Panc1 (cell line): ENCODE measurements at regions not wholly inside any gene's neighbourhood (a gene's known extent, or its start where the extent isn't known, plus 50 kb on each side); places are given as distances from the start of the nearest gene placed in this dataset.

Source experiments
- ATAC-seq: fragments of 200-7000 bp; cut with Tn5 transposase; 2 replicates; pipeline ENCODE4 v1.9.1; 2020; ENCODE audit warnings: mild to moderate bottlenecking, moderate library complexity
- BruUV-seq: library from RNA; stranded (reverse); fragments of 400-500 nt; replicated peaks from 2 replicates; lab custom pipeline; 2021; lab: Mats Ljungman, UMichigan
- CTCF ChIA-PET: fragments of 300-600 bp; sonication (Branson Sonifier 250); formaldehyde crosslinking; loops from one replicate; lab custom pipeline; 2022; ENCODE audit warnings: antibody characterized with exemption; lab: Charles Lee
- POLR2A ChIA-PET: fragments of 300-600 bp; sonication (Branson Sonifier 250); formaldehyde crosslinking; loops from one replicate; lab custom pipeline; 2022; ENCODE audit warnings: antibody characterized with exemption; lab: Charles Lee
- DNase-seq: peaks from one replicate; pipeline ENCODE4 v3.0.0-alpha.2; 2010; ENCODE audit warnings: low read depth, low spot score
- H3K27ac ChIP-seq: 2 replicates; pipeline ENCODE4 v1.5.1; 2011; ENCODE audit warnings: mild to moderate bottlenecking, low read length, inconsistent platforms
- H3K27me3 ChIP-seq: fragments of 200-500 bp; sonication (Bioruptor generic); 2 replicates; pipeline ENCODE4 v1.6.0; 2014; ENCODE audit warnings: low read length, inconsistent platforms; ENCODE audit not compliant: control insufficient read depth, insufficient read depth
- H3K36me3 ChIP-seq: fragments of 200-500 bp; sonication (Bioruptor generic); 2 replicates; pipeline ENCODE4 v1.5.1; 2014; ENCODE audit warnings: inconsistent platforms, mild to moderate bottlenecking, low read length, moderate library complexity; ENCODE audit not compliant: control insufficient read depth, insufficient read depth
- H3K4me1 ChIP-seq: 2 replicates; pipeline ENCODE4 v1.5.1; 2011; ENCODE audit warnings: inconsistent platforms, mild to moderate bottlenecking, low read length, moderate library complexity; ENCODE audit not compliant: control insufficient read depth, insufficient read depth
- H3K4me3 ChIP-seq, 2 experiments: 2 replicates each; pipeline ENCODE4 v1.5.1; 2011 to 2012; ENCODE audit warnings: low read depth in 2 of 2, low read length in 2 of 2, mild to moderate bottlenecking in 2 of 2, inconsistent platforms in 1 of 2, moderate library complexity in 1 of 2
- H3K9me3 ChIP-seq: fragments of 200-500 bp; sonication (Bioruptor generic); 2 replicates; pipeline ENCODE4 v1.5.1; 2014; ENCODE audit warnings: low read depth, mild to moderate bottlenecking, inconsistent platforms, low read length, moderate library complexity; ENCODE audit not compliant: control insufficient read depth, insufficient read depth
- POLR2AphosphoS5 ChIP-seq: IDR thresholded peaks from 2 replicates; pipeline ENCODE4 v1.6.1; 2012; ENCODE audit warnings: mild to moderate bottlenecking, low read depth, low read length, moderate library complexity
- SIN3A ChIP-seq: IDR thresholded peaks from 2 replicates; pipeline ENCODE4 v1.6.1; 2012; ENCODE audit warnings: low read depth, mild to moderate bottlenecking, low read length, moderate library complexity, borderline replicate concordance; ENCODE audit not compliant: insufficient read depth
- TCF7L2 ChIP-seq: IDR thresholded peaks from 2 replicates; pipeline ENCODE4 v1.6.1; 2011; ENCODE audit warnings: mild to moderate bottlenecking, low read depth, low read length, inconsistent platforms
- in situ Hi-C: cut with HindIII; loops from 2 replicates; pipeline ENCODE4 v1.10.0; 2016; ENCODE audit warnings: low sequenced_read_pairs, low pct_unique_long_range_greater_than_20kb
- intact Hi-C: fragments of 100-400 bp; cut with micrococcal nuclease; formaldehyde crosslinking; loops from one replicate; pipeline ENCODE4 v1.10.0; 2022; ENCODE audit not compliant: unreplicated experiment
- TF ChIP-seq, protein P1 (sequence below): fragments of 450-650 bp; IDR thresholded peaks from 2 replicates; pipeline ENCODE4 v1.5.1; 2017; ENCODE audit warnings: mild to moderate bottlenecking
- TF ChIP-seq, protein P2 (sequence below), 2 experiments: IDR thresholded peaks; 2 replicates each; pipeline ENCODE4 v1.6.1; 2011 to 2012; ENCODE audit warnings: low read depth in 2 of 2, control low read depth in 1 of 2, low read length in 1 of 2, mild to moderate bottlenecking in 1 of 2, moderate library complexity in 1 of 2; ENCODE audit not compliant: insufficient read depth in 1 of 2

DNA sequence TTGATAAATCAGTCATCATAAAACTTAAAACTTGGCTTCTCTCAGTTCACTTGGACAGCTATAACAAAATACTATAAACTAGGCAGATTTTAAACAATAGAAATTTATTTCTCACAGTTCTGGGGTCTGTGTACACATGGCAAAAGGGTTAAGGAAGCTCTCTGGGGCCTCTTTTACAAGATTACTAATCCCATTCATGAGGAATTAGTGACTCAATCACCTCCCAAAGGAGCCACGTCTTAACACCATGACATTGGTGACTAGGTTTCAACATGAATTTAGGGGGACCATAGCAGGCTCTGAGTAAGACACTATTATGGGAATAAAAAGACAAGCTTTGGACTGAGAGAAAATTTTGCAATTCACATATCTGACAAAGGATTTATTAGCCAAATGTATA, 436.5 kb downstream of the PDZRN4 start:
- intact Hi-C loops (no loop called here), in situ Hi-C loops (no loop called here)
- no TSS peak for BruUV-seq
- H3K9me3 ChIP-seq: no peaks in the 10 kb centered on the region
- CTCF ChIA-PET: no interaction called here
- no peaks in the 10 kb centered on the region for H3K27me3 ChIP-seq
- H3K36me3 ChIP-seq: no peaks in the 10 kb centered on the region
- no peak overlapping the region for H3K27ac ChIP-seq
- no peaks in the 10 kb centered on the region for H3K4me1 ChIP-seq
- POLR2A ChIA-PET: no interaction called here
- no peak for TF ChIP-seq POLR2AphosphoS5
- TF ChIP-seq, protein P1, sequence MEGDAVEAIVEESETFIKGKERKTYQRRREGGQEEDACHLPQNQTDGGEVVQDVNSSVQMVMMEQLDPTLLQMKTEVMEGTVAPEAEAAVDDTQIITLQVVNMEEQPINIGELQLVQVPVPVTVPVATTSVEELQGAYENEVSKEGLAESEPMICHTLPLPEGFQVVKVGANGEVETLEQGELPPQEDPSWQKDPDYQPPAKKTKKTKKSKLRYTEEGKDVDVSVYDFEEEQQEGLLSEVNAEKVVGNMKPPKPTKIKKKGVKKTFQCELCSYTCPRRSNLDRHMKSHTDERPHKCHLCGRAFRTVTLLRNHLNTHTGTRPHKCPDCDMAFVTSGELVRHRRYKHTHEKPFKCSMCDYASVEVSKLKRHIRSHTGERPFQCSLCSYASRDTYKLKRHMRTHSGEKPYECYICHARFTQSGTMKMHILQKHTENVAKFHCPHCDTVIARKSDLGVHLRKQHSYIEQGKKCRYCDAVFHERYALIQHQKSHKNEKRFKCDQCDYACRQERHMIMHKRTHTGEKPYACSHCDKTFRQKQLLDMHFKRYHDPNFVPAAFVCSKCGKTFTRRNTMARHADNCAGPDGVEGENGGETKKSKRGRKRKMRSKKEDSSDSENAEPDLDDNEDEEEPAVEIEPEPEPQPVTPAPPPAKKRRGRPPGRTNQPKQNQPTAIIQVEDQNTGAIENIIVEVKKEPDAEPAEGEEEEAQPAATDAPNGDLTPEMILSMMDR: no peak
- TF ChIP-seq TCF7L2: no peak
- TF ChIP-seq, protein P2, sequence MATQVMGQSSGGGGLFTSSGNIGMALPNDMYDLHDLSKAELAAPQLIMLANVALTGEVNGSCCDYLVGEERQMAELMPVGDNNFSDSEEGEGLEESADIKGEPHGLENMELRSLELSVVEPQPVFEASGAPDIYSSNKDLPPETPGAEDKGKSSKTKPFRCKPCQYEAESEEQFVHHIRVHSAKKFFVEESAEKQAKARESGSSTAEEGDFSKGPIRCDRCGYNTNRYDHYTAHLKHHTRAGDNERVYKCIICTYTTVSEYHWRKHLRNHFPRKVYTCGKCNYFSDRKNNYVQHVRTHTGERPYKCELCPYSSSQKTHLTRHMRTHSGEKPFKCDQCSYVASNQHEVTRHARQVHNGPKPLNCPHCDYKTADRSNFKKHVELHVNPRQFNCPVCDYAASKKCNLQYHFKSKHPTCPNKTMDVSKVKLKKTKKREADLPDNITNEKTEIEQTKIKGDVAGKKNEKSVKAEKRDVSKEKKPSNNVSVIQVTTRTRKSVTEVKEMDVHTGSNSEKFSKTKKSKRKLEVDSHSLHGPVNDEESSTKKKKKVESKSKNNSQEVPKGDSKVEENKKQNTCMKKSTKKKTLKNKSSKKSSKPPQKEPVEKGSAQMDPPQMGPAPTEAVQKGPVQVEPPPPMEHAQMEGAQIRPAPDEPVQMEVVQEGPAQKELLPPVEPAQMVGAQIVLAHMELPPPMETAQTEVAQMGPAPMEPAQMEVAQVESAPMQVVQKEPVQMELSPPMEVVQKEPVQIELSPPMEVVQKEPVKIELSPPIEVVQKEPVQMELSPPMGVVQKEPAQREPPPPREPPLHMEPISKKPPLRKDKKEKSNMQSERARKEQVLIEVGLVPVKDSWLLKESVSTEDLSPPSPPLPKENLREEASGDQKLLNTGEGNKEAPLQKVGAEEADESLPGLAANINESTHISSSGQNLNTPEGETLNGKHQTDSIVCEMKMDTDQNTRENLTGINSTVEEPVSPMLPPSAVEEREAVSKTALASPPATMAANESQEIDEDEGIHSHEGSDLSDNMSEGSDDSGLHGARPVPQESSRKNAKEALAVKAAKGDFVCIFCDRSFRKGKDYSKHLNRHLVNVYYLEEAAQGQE (IDR thresholded peaks at IDR 0.05; ENCODE audit: insufficient read depth in 1 of 2, low read depth in 2 of 2, low read length in 1 of 2): no peak
- TF ChIP-seq SIN3A: no peak
- ATAC-seq (no peak), DNase-seq (no peak)
- H3K4me3 ChIP-seq: no peak overlapping the region
